ENCODE measurements at regions not wholly inside any gene's neighbourhood (a gene's known extent, or its start where the extent isn't known, plus 50 kb on each side); places are given as distances from the start of the nearest gene placed in this dataset.

- TF ChIP-seq CTCF (CRISPR knock-in tag; IDR thresholded peaks at IDR 0.05) (no peak), CCAR2 (optimal IDR thresholded peaks at IDR 0.05; ENCODE audit: low read depth, low read length) (no peak), MTA3 (CRISPR knock-in tag; IDR thresholded peaks at IDR 0.05) (no peak), SP4 (CRISPR knock-in tag; IDR thresholded peaks at IDR 0.05) (no peak), NR3C1 (CRISPR knock-in tag; IDR thresholded peaks at IDR 0.05) (no peak), MAX (IDR thresholded peaks at IDR 0.05) (no peak), POLR2A (IDR thresholded peaks at IDR 0.05; ENCODE audit: insufficient read depth in 1 of 2, low read depth in 2 of 2, low read length in 2 of 2) (no peak), POLR2AphosphoS2 (IDR thresholded peaks at IDR 0.05; ENCODE audit: low read depth, low read length) (no peak), EZH2 (conservative IDR thresholded peaks at IDR 0.05; ENCODE audit: low read depth, low read length) (no peak), RFXAP (CRISPR knock-in tag; IDR thresholded peaks at IDR 0.05; ENCODE audit: borderline replicate concordance) (no peak), MEIS1 (CRISPR knock-in tag; IDR thresholded peaks at IDR 0.05; ENCODE audit: borderline replicate concordance) (no peak)
Measured at GRCh38 chr18:33505798-33506197, 65.3 kb upstream of the CCDC178 start.
